ENCODE measurements at regions not wholly inside any gene's neighbourhood (a gene's known extent, or its start where the extent isn't known, plus 50 kb on each side); places are given as distances from the start of the nearest gene placed in this dataset.

GRCh38 chr10:78279756-78280155, 246.1 kb downstream of the RPS24 start:
- DNase-seq (ENCODE audit: low read depth), result no peak

GRCh38 chr10:78280604-78281003, 246.9 kb downstream of the RPS24 start:
- TF ChIP-seq CTCF (IDR thresholded peaks at IDR 0.05; ENCODE audit: insufficient read depth, low read depth, low read length, missing control alignments), result no peak
- H3K4me3 ChIP-seq (ENCODE audit: low read depth, low read length), result no peak overlapping the region
- no peak for DNase-seq (ENCODE audit: low read depth)

More at GRCh38 chr10:78279756-78280155, 246.1 kb downstream of the RPS24 start:
- TF ChIP-seq CTCF (IDR thresholded peaks at IDR 0.05; ENCODE audit: insufficient read depth, low read depth, low read length, missing control alignments), result no peak
- H3K4me3 ChIP-seq (ENCODE audit: low read depth, low read length), result no peak overlapping the region

DNA sequence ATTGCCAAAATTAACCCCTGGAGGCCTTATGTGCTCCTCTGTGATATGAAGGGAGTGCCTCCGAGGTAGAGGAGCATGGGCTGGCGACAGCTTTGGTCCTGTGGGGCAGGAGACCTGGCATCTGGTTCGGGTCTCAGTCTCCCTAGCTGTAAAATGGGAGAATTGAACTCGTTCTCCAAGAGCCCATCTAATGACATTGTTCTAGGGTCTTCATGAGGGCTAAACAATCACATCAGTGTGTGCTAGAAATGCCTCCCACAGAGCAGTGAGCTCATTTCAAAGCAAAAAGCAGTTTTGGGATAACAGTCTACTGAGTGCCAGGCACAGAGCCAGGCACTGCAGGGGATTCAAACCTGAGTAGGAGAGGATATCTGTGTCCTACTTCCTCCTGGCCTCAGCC, 248.0 kb downstream of the RPS24 start:
- H3K4me3 ChIP-seq (ENCODE audit: low read depth, low read length), result no peak overlapping the region
- no peak for DNase-seq (ENCODE audit: low read depth)
- no peak for TF ChIP-seq CTCF (IDR thresholded peaks at IDR 0.05; ENCODE audit: insufficient read depth, low read depth, low read length, missing control alignments)

DNA sequence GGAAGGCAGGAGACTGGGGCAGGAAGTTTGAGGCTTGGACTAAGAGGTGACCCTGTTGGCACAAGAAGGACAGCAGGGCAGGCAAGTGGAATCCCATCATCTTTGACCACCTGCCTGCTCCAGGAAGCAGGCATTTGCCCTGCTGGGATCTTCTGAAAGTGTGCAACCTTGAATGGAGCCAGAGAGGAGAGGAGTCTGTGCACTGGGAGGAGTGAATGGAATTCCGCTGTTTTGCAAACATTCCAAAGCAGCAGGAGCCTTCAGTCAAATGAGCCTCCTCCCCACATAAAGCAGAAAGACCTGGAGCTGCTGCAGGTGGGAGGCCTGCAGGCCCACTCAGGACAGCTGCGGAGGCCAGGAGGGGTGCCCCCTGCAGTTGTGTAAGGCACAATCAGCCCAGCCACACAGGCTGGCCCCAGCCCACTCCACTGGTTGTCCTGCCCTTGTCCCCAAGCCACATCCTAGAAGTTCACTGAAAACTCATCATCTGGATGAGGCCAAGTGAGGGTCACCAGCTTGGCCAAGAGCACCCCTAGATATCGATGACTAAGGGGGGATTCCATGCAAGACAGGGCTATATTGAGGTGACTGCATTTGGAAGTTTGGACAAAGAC, 249.5 kb downstream of the RPS24 start:
- H3K4me3 ChIP-seq (ENCODE audit: low read depth, low read length), result no peak overlapping the region
- TF ChIP-seq CTCF (IDR thresholded peaks at IDR 0.05; ENCODE audit: insufficient read depth, low read depth, low read length, missing control alignments), result no peak
- no peak for DNase-seq (ENCODE audit: low read depth)

- DNase-seq (ENCODE audit: low read depth), result no peak
- TF ChIP-seq CTCF (IDR thresholded peaks at IDR 0.05; ENCODE audit: insufficient read depth, low read depth, low read length, missing control alignments), result no peak
These were observed 250.7 kb downstream of the RPS24 start for GRCh38 chr10:78284381-78284780.

GRCh38 chr10:78285226-78285625, 251.6 kb downstream of the RPS24 start:
- H3K4me3 ChIP-seq (ENCODE audit: low read depth, low read length), result no peak overlapping the region
- no peak for TF ChIP-seq CTCF (IDR thresholded peaks at IDR 0.05; ENCODE audit: insufficient read depth, low read depth, low read length, missing control alignments)
- DNase-seq (ENCODE audit: low read depth), result no peak

More at GRCh38 chr10:78284381-78284780, 250.7 kb downstream of the RPS24 start:
- H3K4me3 ChIP-seq (ENCODE audit: low read depth, low read length), result no peak overlapping the region

DNA sequence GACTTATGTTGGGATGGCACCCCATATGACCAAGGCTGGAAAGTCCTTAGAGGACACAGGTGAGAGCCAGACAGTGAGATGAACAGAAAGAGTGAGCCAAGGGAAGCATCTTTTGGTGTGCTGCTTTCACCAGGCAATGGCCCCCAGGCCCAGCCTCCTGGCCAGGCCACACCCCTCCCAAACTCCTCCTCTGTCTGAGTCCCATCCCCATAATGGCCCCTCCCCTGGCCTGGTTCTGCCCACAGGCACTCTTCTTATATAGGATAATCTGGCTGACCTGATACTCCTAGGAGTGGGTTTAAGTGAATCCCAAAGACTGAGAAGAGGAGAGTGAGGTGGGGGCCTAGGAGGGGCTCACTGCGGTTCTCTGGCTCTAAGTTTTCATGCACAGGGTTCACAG, 252.5 kb downstream of the RPS24 start:
- TF ChIP-seq CTCF (IDR thresholded peaks at IDR 0.05; ENCODE audit: insufficient read depth, low read depth, low read length, missing control alignments), result no peak
- H3K4me3 ChIP-seq (ENCODE audit: low read depth, low read length), result no peak overlapping the region
- no peak for DNase-seq (ENCODE audit: low read depth)

Measured in GM12865 (cell line).